Endothelial cell of umbilical vein (primary cell): ENCODE measurements at regions not wholly inside any gene's neighbourhood (a gene's known extent, or its start where the extent isn't known, plus 50 kb on each side); places are given as distances from the start of the nearest gene placed in this dataset.

Experiments used
- CTCF ChIP-seq, 2 donors: IDR thresholded peaks; 1 replicate in 1 of 2; 2 replicates in 1 of 2; pipeline ENCODE4 v1.5.1; 2011; ENCODE audit warnings: low read length in 2 of 2, mild to moderate bottlenecking in 2 of 2, moderate library complexity in 2 of 2, control low read depth in 1 of 2, inconsistent platforms in 1 of 2, low read depth in 1 of 2; ENCODE audit not compliant: insufficient read depth in 1 of 2; ENCODE audit errors: extremely low read depth in 1 of 2
- EZH2 ChIP-seq: IDR thresholded peaks from 2 replicates; pipeline ENCODE4 v1.6.1; 2012; ENCODE audit warnings: borderline replicate concordance, low read depth, mild to moderate bottlenecking, moderate library complexity, low read length, inconsistent platforms; ENCODE audit not compliant: severe bottlenecking
- FOS ChIP-seq: IDR thresholded peaks from 2 replicates; pipeline ENCODE4 v1.6.1; 2011; ENCODE audit warnings: mild to moderate bottlenecking, low read length, moderate library complexity, borderline replicate concordance; ENCODE audit not compliant: insufficient read depth
- GATA2 ChIP-seq: IDR thresholded peaks from 2 replicates; pipeline ENCODE4 v1.7.0; 2011; ENCODE audit warnings: low read depth, mild to moderate bottlenecking, moderate library complexity, mixed read lengths, low read length; ENCODE audit not compliant: insufficient read length, insufficient read depth
- MAX ChIP-seq: IDR thresholded peaks from 2 replicates; pipeline ENCODE4 v1.6.1; 2011; ENCODE audit not compliant: insufficient read depth, insufficient read length
- MYC ChIP-seq: IDR thresholded peaks from one replicate; pipeline ENCODE4 v1.6.1; 2011; ENCODE audit warnings: mild to moderate bottlenecking, low read depth, low read length
- POLR2A ChIP-seq: IDR thresholded peaks from 2 replicates; pipeline ENCODE4 v1.6.1; 2012; ENCODE audit warnings: low read depth, mild to moderate bottlenecking, control low read depth, low read length
- POLR2AphosphoS5 ChIP-seq: IDR thresholded peaks from 2 replicates; pipeline ENCODE4 v1.6.1; 2012; ENCODE audit warnings: low read depth, mild to moderate bottlenecking, control low read depth, low read length, moderate library complexity; ENCODE audit not compliant: insufficient read depth

- TF ChIP-seq CTCF (IDR thresholded peaks at IDR 0.05; ENCODE audit: extremely low read depth in 1 of 2, insufficient read depth in 1 of 2, low read depth in 1 of 2, low read length in 2 of 2): no peak
- TF ChIP-seq GATA2: no peak
- TF ChIP-seq EZH2: no peak
- TF ChIP-seq MAX: no peak
- TF ChIP-seq POLR2AphosphoS5: no peak
- no peak for TF ChIP-seq POLR2A
- TF ChIP-seq FOS: no peak
- no peak for TF ChIP-seq MYC
Measured at GRCh38 chr1:201663491-201664113, 124.7 kb downstream of the NAV1 start.
